ENCODE measurements at regions not wholly inside any gene's neighbourhood (a gene's known extent, or its start where the extent isn't known, plus 50 kb on each side); places are given as distances from the start of the nearest gene placed in this dataset.

- intact Hi-C loops (cut with micrococcal nuclease; ENCODE audit: unreplicated experiment) = no loop called here
- no peak overlapping the region for H3K4me3 ChIP-seq (ENCODE audit: low read depth, low read length)
- POLR2A ChIA-PET = no interaction called here
- TF ChIP-seq CTCF (IDR thresholded peaks at IDR 0.05; ENCODE audit: insufficient read depth in 1 of 2, low read depth in 1 of 2, low read length in 1 of 2, severe bottlenecking in 1 of 2, unreplicated experiment in 1 of 2) = no peak
- no peaks in the 10 kb centered on the region for H3K4me1 ChIP-seq
- peaks cover 4% of the 10 kb centered on the region; the same call in 1 of the 2 replicates for H3K9me3 ChIP-seq
- Mint-ChIP-seq H3K27ac (ENCODE audit: unreplicated experiment) (no peak overlapping the region), H3K27me3 (ENCODE audit: insufficient read depth, unreplicated experiment) (peaks cover 4% of the 10 kb centered on the region), H3K36me3 (ENCODE audit: insufficient read depth, unreplicated experiment) (no peaks in the 10 kb centered on the region), H3K9me3 (ENCODE audit: unreplicated experiment) (peaks cover 20% of the 10 kb centered on the region), H3K4me1 (ENCODE audit: low read depth, unreplicated experiment) (no peaks in the 10 kb centered on the region), H3K4me3 (ENCODE audit: unreplicated experiment) (no peak overlapping the region)
- H3K27me3 ChIP-seq (replicated peaks; ENCODE audit: control insufficient read depth, insufficient read depth, low read length) = no peaks in the 10 kb centered on the region
- no TSS peak for BruUV-seq (replicated peaks)
- no peak for DNase-seq
- no peaks in the 10 kb centered on the region for H3K36me3 ChIP-seq (ENCODE audit: control insufficient read depth, insufficient read depth, low read length)
- CTCF ChIA-PET = no interaction called here
These were observed 133.2 kb upstream of the INHBA start for GRCh38 chr7:41835976-41836530.

- intact Hi-C loops (cut with micrococcal nuclease; ENCODE audit: unreplicated experiment) = no loop called here
- H3K27me3 ChIP-seq (replicated peaks; ENCODE audit: control insufficient read depth, insufficient read depth, low read length) = no peaks in the 10 kb centered on the region
- CTCF ChIA-PET = no interaction called here
- H3K4me3 ChIP-seq (ENCODE audit: low read depth, low read length) = no peak overlapping the region
- Mint-ChIP-seq H3K4me3 (ENCODE audit: unreplicated experiment) (no peak overlapping the region), H3K9me3 (ENCODE audit: unreplicated experiment) (peaks cover 20% of the 10 kb centered on the region), H3K36me3 (ENCODE audit: insufficient read depth, unreplicated experiment) (no peaks in the 10 kb centered on the region), H3K27ac (ENCODE audit: unreplicated experiment) (no peak overlapping the region), H3K27me3 (ENCODE audit: insufficient read depth, unreplicated experiment) (peaks cover 4% of the 10 kb centered on the region), H3K4me1 (ENCODE audit: low read depth, unreplicated experiment) (no peaks in the 10 kb centered on the region)
- TF ChIP-seq CTCF (IDR thresholded peaks at IDR 0.05; ENCODE audit: insufficient read depth in 1 of 2, low read depth in 1 of 2, low read length in 1 of 2, severe bottlenecking in 1 of 2, unreplicated experiment in 1 of 2) = no peak
- no peaks in the 10 kb centered on the region for H3K4me1 ChIP-seq
- no peaks in the 10 kb centered on the region for H3K36me3 ChIP-seq (ENCODE audit: control insufficient read depth, insufficient read depth, low read length)
- DNase-seq = no peak
- H3K9me3 ChIP-seq = peaks cover 4% of the 10 kb centered on the region; the same call in 1 of the 2 replicates
- POLR2A ChIA-PET = no interaction called here
- no TSS peak for BruUV-seq (replicated peaks)
These were observed 132.2 kb upstream of the INHBA start for GRCh38 chr7:41834805-41835694.

DNA sequence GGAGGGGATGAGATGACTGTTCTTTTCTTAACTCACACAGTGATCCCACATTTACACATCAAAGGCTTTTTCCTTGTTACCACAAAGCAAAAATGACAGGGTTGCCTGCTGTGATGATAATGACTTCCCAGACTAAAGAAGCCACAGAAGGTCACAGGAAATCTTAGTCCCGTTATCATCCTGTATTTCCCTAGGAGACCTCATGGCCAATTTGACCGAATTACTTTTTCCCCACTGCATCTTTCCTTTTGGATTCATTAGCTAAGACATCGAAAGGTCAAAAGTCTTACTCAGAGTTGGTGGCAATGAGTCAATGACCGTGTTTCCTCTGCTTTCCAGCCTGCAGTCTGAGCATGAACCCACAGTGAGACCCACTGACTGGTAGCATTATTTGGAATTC lies 130.1 kb upstream of the INHBA start:
- ChIA-PET CTCF (no interaction called here), POLR2A (no interaction called here)
- no peak for TF ChIP-seq CTCF (IDR thresholded peaks at IDR 0.05; ENCODE audit: insufficient read depth in 1 of 2, low read depth in 1 of 2, low read length in 1 of 2, severe bottlenecking in 1 of 2, unreplicated experiment in 1 of 2)
- Mint-ChIP-seq H3K36me3 (ENCODE audit: insufficient read depth, unreplicated experiment) (no peaks in the 10 kb centered on the region), H3K4me1 (ENCODE audit: low read depth, unreplicated experiment) (peaks cover 9% of the 10 kb centered on the region), H3K4me3 (ENCODE audit: unreplicated experiment) (no peak overlapping the region), H3K27ac (ENCODE audit: unreplicated experiment) (no peak overlapping the region), H3K9me3 (ENCODE audit: unreplicated experiment) (peaks cover 28% of the 10 kb centered on the region), H3K27me3 (ENCODE audit: insufficient read depth, unreplicated experiment) (peaks cover 4% of the 10 kb centered on the region)
- H3K27me3 ChIP-seq (replicated peaks; ENCODE audit: control insufficient read depth, insufficient read depth, low read length) = no peaks in the 10 kb centered on the region
- H3K4me1 ChIP-seq = peaks cover 6% of the 10 kb centered on the region
- intact Hi-C loops (cut with micrococcal nuclease; ENCODE audit: unreplicated experiment) = no loop called here
- BruUV-seq (replicated peaks) = no TSS peak
- no peaks in the 10 kb centered on the region for H3K36me3 ChIP-seq (ENCODE audit: control insufficient read depth, insufficient read depth, low read length)
- no peak overlapping the region for H3K4me3 ChIP-seq (ENCODE audit: low read depth, low read length)
- H3K9me3 ChIP-seq = peaks cover 4% of the 10 kb centered on the region; the same call in 1 of the 2 replicates
- DNase-seq = no peak
